Karpas-422 (cell line): ENCODE measurements at regions not wholly inside any gene's neighbourhood (a gene's known extent, or its start where the extent isn't known, plus 50 kb on each side); places are given as distances from the start of the nearest gene placed in this dataset.

Experiments
- DNase-seq: peaks from one replicate; pipeline ENCODE4 v3.0.0-alpha.2; 2015
- H2AFZ ChIP-seq: fragments of 200-600 bp; sonication (generic); 2 replicates; pipeline ENCODE4 v1.6.1; 2014; ENCODE audit warnings: antibody characterized with exemption, low read length, mixed read lengths
- H3K27ac ChIP-seq: fragments of 200-600 bp; sonication (generic); 2 replicates; pipeline ENCODE4 v1.5.1; 2014; ENCODE audit warnings: mild to moderate bottlenecking, low read length, moderate library complexity
- H3K27me3 ChIP-seq: fragments of 200-600 bp; sonication (generic); 2 replicates; pipeline ENCODE4 v1.6.1; 2014; ENCODE audit warnings: low read length, mixed read lengths
- H3K36me3 ChIP-seq: fragments of 200-600 bp; sonication (generic); 2 replicates; pipeline ENCODE4 v1.6.1; 2014; ENCODE audit warnings: low read length, mixed read lengths; ENCODE audit not compliant: insufficient read depth
- H3K4me1 ChIP-seq: fragments of 200-600 bp; sonication (generic); 2 replicates; pipeline ENCODE4 v1.6.1; 2014; ENCODE audit warnings: mild to moderate bottlenecking, low read length, mixed read lengths
- H3K4me2 ChIP-seq: fragments of 200-600 bp; sonication (generic); 2 replicates; pipeline ENCODE4 v1.6.1; 2014; ENCODE audit warnings: low read length, low read depth, mild to moderate bottlenecking; ENCODE audit not compliant: poor library complexity, severe bottlenecking
- H3K4me3 ChIP-seq: fragments of 200-600 bp; sonication (generic); 2 replicates; pipeline ENCODE4 v1.5.1; 2014; ENCODE audit warnings: mild to moderate bottlenecking, antibody characterized with exemption, low read length, mixed read lengths
- H3K79me2 ChIP-seq: fragments of 200-600 bp; sonication (generic); 2 replicates; pipeline ENCODE4 v1.6.1; 2014; ENCODE audit warnings: mild to moderate bottlenecking, low read length, mixed read lengths
- H3K9ac ChIP-seq: fragments of 200-600 bp; sonication (generic); 2 replicates; pipeline ENCODE4 v1.6.0; 2014; ENCODE audit warnings: low read length
- H3K9me2 ChIP-seq: fragments of 200-600 bp; sonication (generic), shearing (Covaris generic); replicated peaks from 2 replicates; pipeline ENCODE4 v1.6.0; 2014; ENCODE audit warnings: mild to moderate bottlenecking, low read length, moderate library complexity; ENCODE audit not compliant: insufficient read depth
- H3K9me3 ChIP-seq: fragments of 300-700, 200-600 bp; sonication (generic); 2 replicates; pipeline ENCODE4 v1.6.1; 2014; ENCODE audit warnings: low read length, mixed read lengths
- H4K20me1 ChIP-seq: fragments of 200-600 bp; sonication (generic); 2 replicates; pipeline ENCODE4 v1.6.1; 2014; ENCODE audit warnings: mild to moderate bottlenecking, antibody characterized with exemption, low read length, low read depth; ENCODE audit not compliant: insufficient read depth

- Histone ChIP-seq H3K9me2 (no peaks in the 10 kb centered on the region), H3K36me3 (no peaks in the 10 kb centered on the region), H3K27ac (no peak overlapping the region), H2AFZ (no peak overlapping the region), H3K27me3 (no peaks in the 10 kb centered on the region), H4K20me1 (no peaks in the 10 kb centered on the region), H3K9me3 (no peaks in the 10 kb centered on the region), H3K9ac (no peak overlapping the region), H3K4me3 (no peak overlapping the region), H3K79me2 (no peaks in the 10 kb centered on the region), H3K4me1 (no peaks in the 10 kb centered on the region), H3K4me2 (no peak overlapping the region)
- DNase-seq: no peak
Observed at GRCh38 chr1:165053351-165053750, 303.2 kb downstream of the LMX1A start.

- no peak for DNase-seq
- Histone ChIP-seq H3K36me3 (no peaks in the 10 kb centered on the region), H3K9me2 (no peaks in the 10 kb centered on the region)
Observed at GRCh38 chr1:165052936-165053335, 303.6 kb downstream of the LMX1A start.

GRCh38 chr1:165052431-165052830 is 304.1 kb downstream of the LMX1A start:
- H3K36me3 ChIP-seq: no peaks in the 10 kb centered on the region
- no peaks in the 10 kb centered on the region for H3K4me1 ChIP-seq
- no peak overlapping the region for H3K4me2 ChIP-seq
- no peaks in the 10 kb centered on the region for H3K9me3 ChIP-seq
- no peaks in the 10 kb centered on the region for H3K9me2 ChIP-seq
- H3K4me3 ChIP-seq: no peak overlapping the region
- H3K27ac ChIP-seq: no peak overlapping the region
- DNase-seq: no peak
- H4K20me1 ChIP-seq: no peaks in the 10 kb centered on the region
- H3K9ac ChIP-seq: no peak overlapping the region
- H2AFZ ChIP-seq: no peak overlapping the region
- no peaks in the 10 kb centered on the region for H3K27me3 ChIP-seq
- H3K79me2 ChIP-seq: no peaks in the 10 kb centered on the region

More at GRCh38 chr1:165052936-165053335, 303.6 kb downstream of the LMX1A start:
- Histone ChIP-seq H3K27me3 (no peaks in the 10 kb centered on the region), H2AFZ (no peak overlapping the region), H3K4me3 (no peak overlapping the region), H3K9ac (no peak overlapping the region), H3K4me2 (no peak overlapping the region), H4K20me1 (no peaks in the 10 kb centered on the region), H3K9me3 (no peaks in the 10 kb centered on the region), H3K4me1 (no peaks in the 10 kb centered on the region), H3K79me2 (no peaks in the 10 kb centered on the region), H3K27ac (no peak overlapping the region)

GRCh38 chr1:165050246-165050645 is 306.3 kb downstream of the LMX1A start:
- no peak overlapping the region for H3K27ac ChIP-seq

GRCh38 chr1:165047994-165048393 is 308.5 kb downstream of the LMX1A start:
- no peak overlapping the region for H3K27ac ChIP-seq
- H3K9me2 ChIP-seq: no peaks in the 10 kb centered on the region

More at GRCh38 chr1:165050246-165050645, 306.3 kb downstream of the LMX1A start:
- no peaks in the 10 kb centered on the region for H3K27me3 ChIP-seq
- no peaks in the 10 kb centered on the region for H4K20me1 ChIP-seq
- no peaks in the 10 kb centered on the region for H3K9me2 ChIP-seq
- no peaks in the 10 kb centered on the region for H3K9me3 ChIP-seq
- H3K4me3 ChIP-seq: no peak overlapping the region
- no peaks in the 10 kb centered on the region for H3K79me2 ChIP-seq
- H3K4me1 ChIP-seq: no peaks in the 10 kb centered on the region
- no peak overlapping the region for H3K4me2 ChIP-seq
- no peaks in the 10 kb centered on the region for H3K36me3 ChIP-seq
- DNase-seq: no peak
- H2AFZ ChIP-seq: no peak overlapping the region
- H3K9ac ChIP-seq: no peak overlapping the region

GRCh38 chr1:165045902-165046301 is 310.6 kb downstream of the LMX1A start:
- H2AFZ ChIP-seq: no peak overlapping the region
- no peaks in the 10 kb centered on the region for H3K27me3 ChIP-seq
- no peaks in the 10 kb centered on the region for H3K36me3 ChIP-seq
- no peak overlapping the region for H3K4me3 ChIP-seq
- no peak overlapping the region for H3K9ac ChIP-seq
- H3K9me3 ChIP-seq: no peaks in the 10 kb centered on the region
- no peaks in the 10 kb centered on the region for H3K79me2 ChIP-seq
- no peaks in the 10 kb centered on the region for H4K20me1 ChIP-seq
- H3K9me2 ChIP-seq: no peaks in the 10 kb centered on the region
- no peak overlapping the region for H3K27ac ChIP-seq
- no peak for DNase-seq
- no peaks in the 10 kb centered on the region for H3K4me1 ChIP-seq
- H3K4me2 ChIP-seq: no peak overlapping the region

More at GRCh38 chr1:165047994-165048393, 308.5 kb downstream of the LMX1A start:
- Histone ChIP-seq H3K36me3 (no peaks in the 10 kb centered on the region), H3K79me2 (no peaks in the 10 kb centered on the region), H3K9ac (no peak overlapping the region), H3K27me3 (no peaks in the 10 kb centered on the region), H3K9me3 (no peaks in the 10 kb centered on the region), H3K4me1 (no peaks in the 10 kb centered on the region), H3K4me2 (no peak overlapping the region), H2AFZ (no peak overlapping the region), H3K4me3 (no peak overlapping the region), H4K20me1 (no peaks in the 10 kb centered on the region)
- no peak for DNase-seq

- Histone ChIP-seq H3K9ac (no peak overlapping the region), H3K36me3 (no peaks in the 10 kb centered on the region), H3K27ac (no peak overlapping the region), H3K4me2 (no peak overlapping the region), H2AFZ (no peak overlapping the region), H4K20me1 (no peaks in the 10 kb centered on the region), H3K27me3 (no peaks in the 10 kb centered on the region), H3K9me2 (no peaks in the 10 kb centered on the region), H3K79me2 (no peaks in the 10 kb centered on the region), H3K4me3 (no peak overlapping the region), H3K9me3 (no peaks in the 10 kb centered on the region), H3K4me1 (no peaks in the 10 kb centered on the region)
- DNase-seq: no peak
Observed at GRCh38 chr1:165040641-165041040, 315.9 kb downstream of the LMX1A start.

- Histone ChIP-seq H3K9me3 (no peaks in the 10 kb centered on the region), H3K9ac (no peak overlapping the region), H3K27me3 (no peaks in the 10 kb centered on the region), H3K36me3 (no peaks in the 10 kb centered on the region), H3K4me3 (no peak overlapping the region), H3K9me2 (no peaks in the 10 kb centered on the region), H4K20me1 (no peaks in the 10 kb centered on the region), H3K27ac (no peak overlapping the region), H3K4me2 (no peak overlapping the region), H3K4me1 (no peaks in the 10 kb centered on the region), H3K79me2 (no peaks in the 10 kb centered on the region), H2AFZ (no peak overlapping the region)
- DNase-seq: no peak
Observed at GRCh38 chr1:165039996-165040395, 316.5 kb downstream of the LMX1A start.

- Histone ChIP-seq H3K27me3 (no peaks in the 10 kb centered on the region), H3K9me3 (no peaks in the 10 kb centered on the region), H4K20me1 (no peaks in the 10 kb centered on the region), H3K36me3 (no peaks in the 10 kb centered on the region), H3K9ac (no peak overlapping the region), H3K9me2 (no peaks in the 10 kb centered on the region), H3K4me2 (no peak overlapping the region), H3K79me2 (no peaks in the 10 kb centered on the region), H3K4me3 (no peak overlapping the region), H3K4me1 (no peaks in the 10 kb centered on the region), H3K27ac (no peak overlapping the region), H2AFZ (no peak overlapping the region)
- no peak for DNase-seq
Observed at GRCh38 chr1:165036403-165036802, 320.1 kb downstream of the LMX1A start.
